CD14-positive monocyte (primary cell): ENCODE measurements at regions not wholly inside any gene's neighbourhood (a gene's known extent, or its start where the extent isn't known, plus 50 kb on each side); places are given as distances from the start of the nearest gene placed in this dataset.

Experiments
- DNase-seq, 3 donors: peaks; one replicate each; pipeline ENCODE4 v3.0.0-alpha.2; 2011 to 2022
- H2AFZ ChIP-seq: 2 replicates; pipeline ENCODE4 v1.6.0; 2012; ENCODE audit warnings: mild to moderate bottlenecking, low read depth, low read length, inconsistent platforms; ENCODE audit not compliant: insufficient read depth, poor library complexity, severe bottlenecking
- H3K27ac ChIP-seq, 2 donors: 1 replicate in 1 of 2; 2 replicates in 1 of 2; pipeline ENCODE4 v1.5.1; 2012 to 2013; ENCODE audit warnings: low read length in 2 of 2, control low read depth in 1 of 2, inconsistent platforms in 1 of 2, low read depth in 1 of 2, mild to moderate bottlenecking in 1 of 2
- H3K27me3 ChIP-seq, 2 donors: one replicate each; pipeline versions ENCODE4 v1.6.0 to v1.6.1; 2011 to 2013; ENCODE audit warnings: low read length in 2 of 2; ENCODE audit not compliant: control insufficient read depth in 2 of 2, insufficient read depth in 2 of 2
- H3K36me3 ChIP-seq, 2 donors: replicated peaks in 1 of 2; 1 replicate in 1 of 2; 2 replicates in 1 of 2; pipeline versions ENCODE4 v1.5.1 to v1.6.1; 2012 to 2013; ENCODE audit warnings: low read length in 2 of 2, control low read depth in 1 of 2, inconsistent platforms in 1 of 2, mild to moderate bottlenecking in 1 of 2; ENCODE audit not compliant: insufficient read depth in 2 of 2, control insufficient read depth in 1 of 2
- H3K4me1 ChIP-seq, 2 donors: 1 replicate in 1 of 2; 2 replicates in 1 of 2; pipeline versions ENCODE4 v1.5.1 to v1.6.1; 2012 to 2013; ENCODE audit warnings: low read length in 2 of 2, control low read depth in 1 of 2, inconsistent platforms in 1 of 2, mild to moderate bottlenecking in 1 of 2, moderate library complexity in 1 of 2; ENCODE audit not compliant: insufficient read depth in 2 of 2, control insufficient read depth in 1 of 2
- H3K4me2 ChIP-seq: replicated peaks from 2 replicates; pipeline ENCODE3; 2012; ENCODE audit warnings: low read length, moderate library complexity, mild to moderate bottlenecking; ENCODE audit not compliant: poor library complexity, severe bottlenecking; ENCODE audit errors: extremely low read depth
- H3K4me3 ChIP-seq, 3 experiments: fragments of 200-600 bp in 1 of 3; sonication (generic) in 1 of 3; replicated peaks in 1 of 3; 1 replicate in 2 of 3; 2 replicates in 1 of 3; pipeline ENCODE4 v1.5.1; 2011 to 2013; ENCODE audit warnings: low read length in 3 of 3, mild to moderate bottlenecking in 3 of 3, control low read depth in 2 of 3, low read depth in 2 of 3, inconsistent platforms in 1 of 3, moderate library complexity in 1 of 3
- H3K79me2 ChIP-seq: 2 replicates; pipeline ENCODE4 v1.6.0; 2012; ENCODE audit warnings: mild to moderate bottlenecking, control low read depth, inconsistent platforms, low read length, moderate library complexity; ENCODE audit not compliant: insufficient read depth
- H3K9ac ChIP-seq: 2 replicates; pipeline ENCODE4 v1.6.0; 2017; ENCODE audit warnings: low read length, mild to moderate bottlenecking; ENCODE audit not compliant: insufficient read depth, poor library complexity, severe bottlenecking
- H3K9me3 ChIP-seq, 2 donors: replicated peaks in 1 of 2; 1 replicate in 1 of 2; 2 replicates in 1 of 2; pipeline versions ENCODE4 v1.5.1 to v1.6.1; 2012 to 2013; ENCODE audit warnings: low read length in 2 of 2, control low read depth in 1 of 2; ENCODE audit not compliant: control insufficient read depth in 1 of 2, insufficient read depth in 1 of 2
- H4K20me1 ChIP-seq: 2 replicates; pipeline ENCODE4 v1.6.0; 2012; ENCODE audit warnings: mild to moderate bottlenecking, low read length, control low read depth, moderate library complexity; ENCODE audit not compliant: insufficient read depth
- H3K27ac Mint-ChIP-seq, 7 donors: one replicate each; pipeline ENCODE4 v1.8.0; 2020; ENCODE audit warnings: mild to moderate bottlenecking in 7 of 7, mixed read lengths in 7 of 7, moderate library complexity in 6 of 7, inconsistent platforms in 2 of 7
- H3K27me3 Mint-ChIP-seq, 3 donors: one replicate each; pipeline ENCODE4 v1.8.0; 2021 to 2022; ENCODE audit warnings: low read depth in 3 of 3, mild to moderate bottlenecking in 3 of 3, mixed read lengths in 3 of 3, moderate library complexity in 3 of 3, inconsistent platforms in 1 of 3
- H3K36me3 Mint-ChIP-seq, 2 donors: one replicate each; pipeline ENCODE4 v1.8.0; 2020; ENCODE audit warnings: mixed read lengths in 2 of 2, inconsistent platforms in 1 of 2, mild to moderate bottlenecking in 1 of 2
- H3K4me1 Mint-ChIP-seq: one replicate; pipeline ENCODE4 v1.8.0; 2020; ENCODE audit warnings: mild to moderate bottlenecking, mixed read lengths
- H3K4me3 Mint-ChIP-seq, 2 donors: one replicate each; pipeline ENCODE4 v1.8.0; 2020; ENCODE audit warnings: mild to moderate bottlenecking in 2 of 2, mixed read lengths in 2 of 2, moderate library complexity in 1 of 2
- H3K9me3 Mint-ChIP-seq, 7 donors: one replicate each; pipeline ENCODE4 v1.8.0; 2020 to 2022; ENCODE audit warnings: mixed read lengths in 7 of 7, mild to moderate bottlenecking in 6 of 7, moderate library complexity in 6 of 7, inconsistent platforms in 2 of 7
- CTCF ChIP-seq: fragments of 200-600 bp; IDR thresholded peaks from one replicate; pipeline ENCODE4 v1.8.0; 2022; ENCODE audit warnings: antibody characterized with exemption, mild to moderate bottlenecking
- WGBS: methylation state at CpG from one replicate; pipeline ENCODE4 v1.1.5; 2013; ENCODE audit warnings: missing lambda C conversion rate; ENCODE audit not compliant: insufficient coverage; 5-methylcytosine and 5-hydroxymethylcytosine counted together
- intact Hi-C, 2 donors: fragments of 100-400 bp; cut with micrococcal nuclease; formaldehyde crosslinking; loops; one replicate each; pipeline versions ENCODE4 v1.15.0 to v1.15.1; 2023

DNA sequence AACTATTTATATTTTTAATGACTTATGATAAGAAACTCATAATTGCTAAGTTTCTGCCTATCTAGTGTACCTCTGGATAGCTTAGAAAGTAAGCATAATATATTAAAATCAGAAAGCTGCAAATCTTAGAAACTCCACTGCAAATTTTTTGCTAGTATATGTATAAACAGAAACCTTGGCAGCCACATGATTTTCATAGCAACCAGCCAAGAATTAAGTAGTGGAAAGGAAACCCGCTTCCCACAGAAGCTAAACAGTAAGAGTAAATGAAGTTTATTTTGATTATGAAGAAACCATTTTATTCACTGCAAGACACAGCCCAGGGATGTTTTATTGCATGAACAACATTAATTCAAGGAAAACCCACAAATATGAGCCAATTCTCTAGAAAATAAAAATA, 872.5 kb upstream of the ADGRL3 start:
- Histone ChIP-seq H3K27ac (no peak overlapping the region), H4K20me1 (no peaks in the 10 kb centered on the region), H3K79me2 (no peaks in the 10 kb centered on the region), H3K4me3 (no peak overlapping the region), H3K36me3 (no peaks in the 10 kb centered on the region), H3K9ac (no peak overlapping the region), H3K27me3 (no peaks in the 10 kb centered on the region), H3K4me1 (no peaks in the 10 kb centered on the region), H3K9me3 (no peaks in the 10 kb centered on the region), H3K4me2 (no peak overlapping the region), H2AFZ (no peak overlapping the region)
- Mint-ChIP-seq H3K27ac (no peak overlapping the region), H3K27me3 (no peaks in the 10 kb centered on the region), H3K4me1 (no peaks in the 10 kb centered on the region), H3K9me3 (peaks cover 0 to 2% (median 0%) of the 10 kb centered on the region in 7 donors), H3K36me3 (no peaks in the 10 kb centered on the region), H3K4me3 (no peak overlapping the region)
- no peak for DNase-seq
- no CpG with 5 or more reads among the region's 1 CpG for WGBS
- TF ChIP-seq CTCF: no peak
- intact Hi-C loops: no loop called here

DNA sequence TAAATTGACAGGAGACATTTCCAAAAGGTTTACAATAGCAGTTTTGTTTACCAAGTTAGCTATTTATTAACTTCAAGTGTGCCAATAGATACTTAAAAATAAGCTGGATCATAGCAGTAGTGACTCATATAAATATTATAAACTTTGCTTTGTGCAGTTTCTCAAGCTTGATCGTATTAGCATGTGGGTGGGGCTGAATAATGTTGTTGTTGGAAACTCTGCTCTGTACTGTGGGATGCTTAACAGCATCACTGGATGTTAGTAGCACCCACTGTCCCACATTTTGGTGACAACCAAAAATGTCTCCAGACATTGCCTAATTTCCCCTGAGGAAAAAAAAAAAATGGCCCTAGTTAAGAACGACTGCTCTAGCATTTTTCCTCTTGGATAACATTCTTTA, 855.2 kb upstream of the ADGRL3 start:
- Mint-ChIP-seq H3K36me3 (no peaks in the 10 kb centered on the region), H3K4me1 (no peaks in the 10 kb centered on the region), H3K27me3 (no peaks in the 10 kb centered on the region), H3K9me3 (peaks cover 0 to 2% (median 0%) of the 10 kb centered on the region in 7 donors), H3K27ac (no peak overlapping the region), H3K4me3 (no peak overlapping the region)
- no peak overlapping the region for H3K4me2 ChIP-seq
- no peaks in the 10 kb centered on the region for H3K79me2 ChIP-seq
- no peak overlapping the region for H3K4me3 ChIP-seq
- no peaks in the 10 kb centered on the region for H3K27me3 ChIP-seq
- DNase-seq: no peak
- no peaks in the 10 kb centered on the region for H3K9me3 ChIP-seq
- H3K36me3 ChIP-seq: no peaks in the 10 kb centered on the region
- H2AFZ ChIP-seq: no peak overlapping the region
- intact Hi-C loops: no loop called here
- TF ChIP-seq CTCF: no peak
- no peaks in the 10 kb centered on the region for H3K4me1 ChIP-seq
- H4K20me1 ChIP-seq: no peaks in the 10 kb centered on the region
- no peak overlapping the region for H3K27ac ChIP-seq
- no peak overlapping the region for H3K9ac ChIP-seq
- no CpG with 5 or more reads among the region's 2 CpGs for WGBS
